NB4 (cell line): ENCODE measurements at regions not wholly inside any gene's neighbourhood (a gene's known extent, or its start where the extent isn't known, plus 50 kb on each side); places are given as distances from the start of the nearest gene placed in this dataset.

Experiments
- MAX ChIP-seq: IDR thresholded peaks from 2 replicates; pipeline ENCODE4 v1.6.1; 2011; ENCODE audit warnings: low read depth, low read length
- MYC ChIP-seq: IDR thresholded peaks from 2 replicates; pipeline ENCODE4 v1.6.1; 2011; ENCODE audit warnings: low read depth, low read length
- POLR2A ChIP-seq: IDR thresholded peaks from 2 replicates; pipeline ENCODE4 v1.6.1; 2011; ENCODE audit warnings: mild to moderate bottlenecking; ENCODE audit not compliant: insufficient read length; ENCODE audit errors: extremely low read depth
- TF ChIP-seq, protein P1 (sequence below): IDR thresholded peaks from one replicate; pipeline ENCODE4 v1.5.1; 2012; ENCODE audit warnings: low read depth, low read length

DNA sequence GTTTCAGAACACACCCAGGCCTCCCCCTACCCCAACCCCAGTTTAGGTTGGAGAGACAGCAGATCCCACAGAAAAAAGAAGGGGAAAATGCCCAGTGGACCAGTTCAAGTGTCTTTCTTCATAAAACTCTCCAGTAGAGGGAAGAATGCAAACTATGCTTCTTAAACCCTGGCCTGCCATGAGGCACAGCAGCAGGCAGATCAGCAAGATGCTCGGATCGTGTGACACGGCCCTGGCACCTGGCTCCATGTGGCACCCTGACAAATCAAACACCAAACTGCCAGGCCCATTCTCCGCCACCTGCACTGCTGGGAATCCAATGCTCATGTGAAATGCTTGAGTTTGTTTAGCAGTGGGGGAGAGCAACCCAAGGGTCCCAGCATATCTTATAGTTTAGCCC lies 166.8 kb downstream of the SOX9 start:
- TF ChIP-seq MYC (no peak), POLR2A (no peak), MAX (no peak)
- TF ChIP-seq, protein P1, sequence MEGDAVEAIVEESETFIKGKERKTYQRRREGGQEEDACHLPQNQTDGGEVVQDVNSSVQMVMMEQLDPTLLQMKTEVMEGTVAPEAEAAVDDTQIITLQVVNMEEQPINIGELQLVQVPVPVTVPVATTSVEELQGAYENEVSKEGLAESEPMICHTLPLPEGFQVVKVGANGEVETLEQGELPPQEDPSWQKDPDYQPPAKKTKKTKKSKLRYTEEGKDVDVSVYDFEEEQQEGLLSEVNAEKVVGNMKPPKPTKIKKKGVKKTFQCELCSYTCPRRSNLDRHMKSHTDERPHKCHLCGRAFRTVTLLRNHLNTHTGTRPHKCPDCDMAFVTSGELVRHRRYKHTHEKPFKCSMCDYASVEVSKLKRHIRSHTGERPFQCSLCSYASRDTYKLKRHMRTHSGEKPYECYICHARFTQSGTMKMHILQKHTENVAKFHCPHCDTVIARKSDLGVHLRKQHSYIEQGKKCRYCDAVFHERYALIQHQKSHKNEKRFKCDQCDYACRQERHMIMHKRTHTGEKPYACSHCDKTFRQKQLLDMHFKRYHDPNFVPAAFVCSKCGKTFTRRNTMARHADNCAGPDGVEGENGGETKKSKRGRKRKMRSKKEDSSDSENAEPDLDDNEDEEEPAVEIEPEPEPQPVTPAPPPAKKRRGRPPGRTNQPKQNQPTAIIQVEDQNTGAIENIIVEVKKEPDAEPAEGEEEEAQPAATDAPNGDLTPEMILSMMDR, result no peak
